Natural killer cell (primary cell): ENCODE measurements at regions not wholly inside any gene's neighbourhood (a gene's known extent, or its start where the extent isn't known, plus 50 kb on each side); places are given as distances from the start of the nearest gene placed in this dataset.

Experiments used
- ATAC-seq, 3 donors: fragments of 150-1000 bp in 2 of 3; fragments of 200-7000 bp in 1 of 3; cut with Tn5 transposase; 1 replicate in 1 of 3; 2 replicates in 2 of 3; pipeline ENCODE4 v1.10.0; 2021; ENCODE audit warnings: mild to moderate bottlenecking in 2 of 3, moderate library complexity in 2 of 3
- DNase-seq, 2 donors: peaks; one replicate each; pipeline versions ENCODE4 v3.0.0 to v3.0.0-alpha.2; 2013 to 2021; ENCODE audit warnings: mixed read lengths in 1 of 2
- H3K27ac ChIP-seq: one replicate; pipeline ENCODE4 v1.5.1; 2013; ENCODE audit warnings: mild to moderate bottlenecking, low read length
- H3K27me3 ChIP-seq: one replicate; pipeline ENCODE4 v1.6.1; 2013; ENCODE audit warnings: low read length; ENCODE audit not compliant: control insufficient read depth, insufficient read depth
- H3K36me3 ChIP-seq: one replicate; pipeline ENCODE4 v1.6.1; 2013; ENCODE audit warnings: low read length; ENCODE audit not compliant: control insufficient read depth, insufficient read depth
- H3K4me1 ChIP-seq: one replicate; pipeline ENCODE4 v1.6.1; 2013; ENCODE audit warnings: low read length; ENCODE audit not compliant: control insufficient read depth, insufficient read depth
- H3K4me3 ChIP-seq: one replicate; pipeline ENCODE4 v1.5.1; 2013; ENCODE audit warnings: low read length
- H3K9me3 ChIP-seq: one replicate; pipeline ENCODE4 v1.6.1; 2013; ENCODE audit warnings: low read length; ENCODE audit not compliant: control insufficient read depth, insufficient read depth
- H3K27ac Mint-ChIP-seq, 2 donors: one replicate each; pipeline ENCODE4 v1.8.0; 2022; ENCODE audit warnings: mild to moderate bottlenecking in 2 of 2, mixed read lengths in 2 of 2, moderate library complexity in 1 of 2
- H3K27me3 Mint-ChIP-seq, 2 donors: one replicate each; pipeline ENCODE4 v1.8.0; 2022; ENCODE audit warnings: low read depth in 2 of 2, mixed read lengths in 2 of 2
- H3K36me3 Mint-ChIP-seq: one replicate; pipeline ENCODE4 v1.8.0; 2022; ENCODE audit warnings: mixed read lengths
- H3K4me1 Mint-ChIP-seq, 2 donors: one replicate each; pipeline ENCODE4 v1.8.0; 2022; ENCODE audit warnings: mixed read lengths in 2 of 2
- H3K4me3 Mint-ChIP-seq: one replicate; pipeline ENCODE4 v1.8.0; 2022; ENCODE audit warnings: mild to moderate bottlenecking, moderate library complexity, mixed read lengths
- H3K9me3 Mint-ChIP-seq, 2 donors: one replicate each; pipeline ENCODE4 v1.8.0; 2022; ENCODE audit warnings: mixed read lengths in 2 of 2
- CTCF ChIP-seq: fragments of 200-600 bp; IDR thresholded peaks from one replicate; pipeline ENCODE4 v1.8.0; 2022; ENCODE audit warnings: antibody characterized with exemption
- WGBS: methylation state at CpG from one replicate; pipeline ENCODE4 v1.1.7; 2013; ENCODE audit warnings: missing lambda C conversion rate; ENCODE audit not compliant: insufficient coverage; 5-methylcytosine and 5-hydroxymethylcytosine counted together
- intact Hi-C: fragments of 100-400 bp; cut with micrococcal nuclease; formaldehyde crosslinking; loops from one replicate; pipeline ENCODE4 v1.14.2; 2022

GRCh38 chr2:76288146-76288545 is 577.4 kb upstream of the GCFC2 start:
- Histone ChIP-seq H3K4me3 (no peak overlapping the region), H3K9me3 (peaks cover 7% of the 10 kb centered on the region), H3K27me3 (no peaks in the 10 kb centered on the region), H3K27ac (no peak overlapping the region), H3K36me3 (no peaks in the 10 kb centered on the region), H3K4me1 (no peaks in the 10 kb centered on the region)
- H3K4me1 Mint-ChIP-seq = no peaks in the 10 kb centered on the region
- DNase-seq = no peak
- no peaks in the 10 kb centered on the region for H3K27me3 Mint-ChIP-seq
- intact Hi-C loops = no loop called here
- TF ChIP-seq CTCF = no peak
- ATAC-seq = no peak
- WGBS = 61% methylated on average over 2 of the region's 2 CpGs
- H3K27ac Mint-ChIP-seq = no peak overlapping the region
- H3K36me3 Mint-ChIP-seq = no peaks in the 10 kb centered on the region
- H3K4me3 Mint-ChIP-seq = no peak overlapping the region
- peaks cover 3 to 5% of the 10 kb centered on the region in 2 donors for H3K9me3 Mint-ChIP-seq

GRCh38 chr2:76283350-76283749 is 572.6 kb upstream of the GCFC2 start:
- peaks cover 5 to 6% of the 10 kb centered on the region in 2 donors for H3K9me3 Mint-ChIP-seq
- ATAC-seq (no peak), DNase-seq (no peak)
- H3K27me3 Mint-ChIP-seq = no peaks in the 10 kb centered on the region
- intact Hi-C loops = no loop called here
- no peaks in the 10 kb centered on the region for H3K4me1 ChIP-seq
- H3K27me3 ChIP-seq = no peaks in the 10 kb centered on the region
- no peak overlapping the region for H3K4me3 Mint-ChIP-seq
- H3K27ac Mint-ChIP-seq = no peak overlapping the region
- H3K36me3 Mint-ChIP-seq = no peaks in the 10 kb centered on the region
- H3K9me3 ChIP-seq = no peaks in the 10 kb centered on the region
- no peak overlapping the region for H3K4me3 ChIP-seq
- no peak overlapping the region for H3K27ac ChIP-seq
- no peaks in the 10 kb centered on the region for H3K36me3 ChIP-seq
- TF ChIP-seq CTCF = no peak
- H3K4me1 Mint-ChIP-seq = no peaks in the 10 kb centered on the region

GRCh38 chr2:76281156-76281841 is 570.6 kb upstream of the GCFC2 start:
- Histone ChIP-seq H3K9me3 (no peaks in the 10 kb centered on the region), H3K4me3 (no peak overlapping the region), H3K36me3 (no peaks in the 10 kb centered on the region), H3K27ac (no peak overlapping the region), H3K4me1 (no peaks in the 10 kb centered on the region), H3K27me3 (no peaks in the 10 kb centered on the region)
- intact Hi-C loops = no loop called here
- no peak for TF ChIP-seq CTCF
- WGBS = no CpG with 5 or more reads among the region's 2 CpGs
- Mint-ChIP-seq H3K4me3 (no peak overlapping the region), H3K27ac (no peak overlapping the region), H3K9me3 (peaks cover 13 to 16% of the 10 kb centered on the region in 2 donors), H3K36me3 (no peaks in the 10 kb centered on the region), H3K4me1 (no peaks in the 10 kb centered on the region), H3K27me3 (no peaks in the 10 kb centered on the region)
- DNase-seq (no peak), ATAC-seq (no peak)

- no peaks in the 10 kb centered on the region for H3K9me3 ChIP-seq
- Mint-ChIP-seq H3K27me3 (no peaks in the 10 kb centered on the region), H3K9me3 (peaks cover 18 to 22% of the 10 kb centered on the region in 2 donors), H3K27ac (no peak overlapping the region), H3K4me1 (no peaks in the 10 kb centered on the region), H3K36me3 (no peaks in the 10 kb centered on the region), H3K4me3 (no peak overlapping the region)
- no peak overlapping the region for H3K27ac ChIP-seq
- WGBS = 3% methylated on average over 2 of the region's 2 CpGs
- no peaks in the 10 kb centered on the region for H3K36me3 ChIP-seq
- H3K27me3 ChIP-seq = no peaks in the 10 kb centered on the region
- H3K4me1 ChIP-seq = no peaks in the 10 kb centered on the region
- intact Hi-C loops = no loop called here
- H3K4me3 ChIP-seq = no peak overlapping the region
- ATAC-seq (no peak), DNase-seq (no peak)
- no peak for TF ChIP-seq CTCF
These were observed 570.0 kb upstream of the GCFC2 start for GRCh38 chr2:76280686-76281085.
